ENCODE measurements at regions not wholly inside any gene's neighbourhood (a gene's known extent, or its start where the extent isn't known, plus 50 kb on each side); places are given as distances from the start of the nearest gene placed in this dataset.

DNA sequence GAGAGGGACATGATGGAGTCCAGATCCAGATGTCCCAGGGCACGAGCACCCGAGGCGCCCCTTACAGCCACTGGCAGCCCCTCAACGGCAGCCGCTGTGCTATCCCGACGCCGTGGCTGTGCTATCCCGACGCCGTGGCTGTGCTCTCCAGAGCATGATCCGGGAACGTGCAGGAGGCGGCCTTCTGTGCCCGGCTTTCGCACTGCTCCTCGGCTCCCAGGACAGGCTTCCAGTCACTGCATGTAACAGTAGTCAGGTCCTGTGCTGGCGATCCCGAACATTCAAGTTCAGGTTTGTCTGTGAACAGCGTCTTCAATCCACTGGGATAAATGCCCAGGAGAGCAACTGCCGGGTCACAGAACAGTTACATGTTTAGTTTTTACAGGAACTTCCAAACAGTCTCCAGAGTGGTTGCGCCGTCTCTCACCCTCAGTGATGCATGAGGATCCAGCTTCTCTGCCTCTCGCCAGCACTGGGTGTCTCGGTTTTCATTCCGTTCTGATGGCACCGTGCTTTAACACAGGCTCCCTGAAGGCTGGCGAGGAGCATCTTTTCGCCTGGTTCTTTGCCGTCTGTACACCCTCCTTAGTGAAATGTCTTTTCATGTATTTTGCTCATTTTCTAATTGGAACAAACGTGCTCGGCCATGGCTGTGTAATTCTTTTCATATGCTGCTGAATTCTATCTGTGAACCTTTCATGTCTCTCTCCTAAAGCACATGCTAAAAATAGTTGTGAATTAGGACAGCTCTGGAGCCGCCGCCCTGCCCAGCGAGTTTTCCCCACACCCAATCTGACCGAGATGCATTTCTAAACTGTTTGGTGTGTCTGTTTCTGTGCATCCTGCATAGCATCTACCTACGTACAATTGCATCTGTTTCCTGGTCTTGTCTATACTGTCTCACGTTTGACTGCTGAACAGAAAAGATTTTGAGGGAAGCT, 72.6 kb upstream of the METRNL start:
- Histone ChIP-seq H3K27me3 (ENCODE audit: control insufficient read depth in 2 of 2, insufficient read depth in 2 of 2, low read length in 2 of 2) (no peaks in the 10 kb centered on the region), H3K79me2 (ENCODE audit: control insufficient read depth, insufficient read depth, low read length) (no peaks in the 10 kb centered on the region), H3K4me2 (ENCODE audit: insufficient read depth, low read length) (no peak overlapping the region), H3K9me1 (replicated peaks; ENCODE audit: control insufficient read depth, extremely low read depth, insufficient read depth, low read length) (no peaks in the 10 kb centered on the region), H2AFZ (ENCODE audit: low read depth, low read length) (no peak overlapping the region), H3K9me3 (replicated peaks; ENCODE audit: control insufficient read depth, insufficient read depth, low read length) (no peaks in the 10 kb centered on the region), H3K9ac (replicated peaks; ENCODE audit: extremely low read depth, insufficient read depth, low read length) (no peak overlapping the region), H3K4me1 (ENCODE audit: control insufficient read depth, extremely low read depth, insufficient read depth, low read length) (no peaks in the 10 kb centered on the region), H4K20me1 (replicated peaks; ENCODE audit: control insufficient read depth, extremely low read depth, insufficient read depth, low read length) (no peaks in the 10 kb centered on the region), H3K36me3 (ENCODE audit: control insufficient read depth in 2 of 2, extremely low read depth in 1 of 2, insufficient read depth in 2 of 2, low read length in 2 of 2) (no peaks in the 10 kb centered on the region), H3K4me3 (replicated peaks in 1 of 3; ENCODE audit: insufficient read depth in 1 of 3, low read depth in 1 of 3, low read length in 3 of 3) (no peak overlapping the region), H3K27ac (ENCODE audit: insufficient read depth, low read depth, low read length) (no peak overlapping the region)
- DNase-seq (ENCODE audit: low read depth, low spot score) (no peak), FAIRE-seq (no peak)
- no TSS peak for BruUV-seq (replicated peaks)
- CTCF ChIA-PET: no interaction called here
- dilution Hi-C loops (cut with MboI; ENCODE audit: extremely low pct_ligation_motif_present, low sequenced_read_pairs) (no loop called here), intact Hi-C loops (cut with micrococcal nuclease) (no loop called here)
- TF ChIP-seq POLR2A (IDR thresholded peaks at IDR 0.05; ENCODE audit: low read depth, low read length) (no peak), FOS (IDR thresholded peaks at IDR 0.05; ENCODE audit: borderline replicate concordance, insufficient read depth, low read length) (no peak)
- POLR2A ChIA-PET: no interaction called here

DNA sequence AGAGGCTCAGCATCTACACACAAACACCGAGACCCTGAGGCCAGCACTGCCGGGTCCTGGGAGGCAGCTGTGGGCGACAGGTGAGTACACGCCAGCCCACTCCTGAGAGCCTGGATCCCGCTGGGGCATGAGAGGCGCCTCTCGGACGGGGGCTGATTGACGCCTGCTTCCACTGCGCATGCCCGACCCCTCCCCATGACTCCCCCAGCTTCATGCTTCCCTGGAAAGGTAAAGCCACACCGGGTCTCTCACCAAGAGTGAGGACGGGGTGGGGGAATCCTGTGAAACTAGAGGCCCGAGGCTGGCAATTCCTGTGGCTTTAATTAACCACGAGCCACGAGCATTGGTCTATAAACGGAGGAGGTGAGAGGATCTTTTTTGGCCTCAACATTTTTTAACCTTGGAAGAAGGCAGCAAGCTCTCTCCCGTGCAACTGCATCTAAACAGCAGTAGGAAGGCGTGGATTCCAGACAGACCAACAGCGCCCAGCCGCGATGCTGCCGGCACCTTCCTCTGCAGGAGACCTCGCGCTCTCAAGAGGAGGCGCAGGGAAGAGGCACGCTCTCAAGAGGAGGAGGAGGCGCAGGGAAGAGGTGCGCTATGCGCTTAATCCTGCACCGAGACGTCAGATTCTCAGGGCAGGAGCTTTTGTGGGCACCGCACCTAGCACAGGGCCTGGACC, 71.8 kb upstream of the METRNL start:
- dilution Hi-C loops (cut with MboI; ENCODE audit: extremely low pct_ligation_motif_present, low sequenced_read_pairs): no loop called here
- FAIRE-seq (no peak), DNase-seq (ENCODE audit: low read depth, low spot score) (no peak)
- Histone ChIP-seq H3K4me3 (replicated peaks in 1 of 3; ENCODE audit: insufficient read depth in 1 of 3, low read depth in 1 of 3, low read length in 3 of 3) (no peak overlapping the region), H2AFZ (ENCODE audit: low read depth, low read length) (no peak overlapping the region), H3K4me2 (ENCODE audit: insufficient read depth, low read length) (no peak overlapping the region), H4K20me1 (replicated peaks; ENCODE audit: control insufficient read depth, extremely low read depth, insufficient read depth, low read length) (no peaks in the 10 kb centered on the region), H3K9me3 (replicated peaks; ENCODE audit: control insufficient read depth, insufficient read depth, low read length) (no peaks in the 10 kb centered on the region), H3K27ac (ENCODE audit: insufficient read depth, low read depth, low read length) (no peak overlapping the region), H3K4me1 (ENCODE audit: control insufficient read depth, extremely low read depth, insufficient read depth, low read length) (no peaks in the 10 kb centered on the region), H3K79me2 (ENCODE audit: control insufficient read depth, insufficient read depth, low read length) (no peaks in the 10 kb centered on the region), H3K36me3 (ENCODE audit: control insufficient read depth in 2 of 2, extremely low read depth in 1 of 2, insufficient read depth in 2 of 2, low read length in 2 of 2) (no peaks in the 10 kb centered on the region), H3K9me1 (replicated peaks; ENCODE audit: control insufficient read depth, extremely low read depth, insufficient read depth, low read length) (no peaks in the 10 kb centered on the region), H3K27me3 (ENCODE audit: control insufficient read depth in 2 of 2, insufficient read depth in 2 of 2, low read length in 2 of 2) (no peaks in the 10 kb centered on the region), H3K9ac (replicated peaks; ENCODE audit: extremely low read depth, insufficient read depth, low read length) (no peak overlapping the region)
- CTCF ChIA-PET: no interaction called here
- TF ChIP-seq, protein P1, sequence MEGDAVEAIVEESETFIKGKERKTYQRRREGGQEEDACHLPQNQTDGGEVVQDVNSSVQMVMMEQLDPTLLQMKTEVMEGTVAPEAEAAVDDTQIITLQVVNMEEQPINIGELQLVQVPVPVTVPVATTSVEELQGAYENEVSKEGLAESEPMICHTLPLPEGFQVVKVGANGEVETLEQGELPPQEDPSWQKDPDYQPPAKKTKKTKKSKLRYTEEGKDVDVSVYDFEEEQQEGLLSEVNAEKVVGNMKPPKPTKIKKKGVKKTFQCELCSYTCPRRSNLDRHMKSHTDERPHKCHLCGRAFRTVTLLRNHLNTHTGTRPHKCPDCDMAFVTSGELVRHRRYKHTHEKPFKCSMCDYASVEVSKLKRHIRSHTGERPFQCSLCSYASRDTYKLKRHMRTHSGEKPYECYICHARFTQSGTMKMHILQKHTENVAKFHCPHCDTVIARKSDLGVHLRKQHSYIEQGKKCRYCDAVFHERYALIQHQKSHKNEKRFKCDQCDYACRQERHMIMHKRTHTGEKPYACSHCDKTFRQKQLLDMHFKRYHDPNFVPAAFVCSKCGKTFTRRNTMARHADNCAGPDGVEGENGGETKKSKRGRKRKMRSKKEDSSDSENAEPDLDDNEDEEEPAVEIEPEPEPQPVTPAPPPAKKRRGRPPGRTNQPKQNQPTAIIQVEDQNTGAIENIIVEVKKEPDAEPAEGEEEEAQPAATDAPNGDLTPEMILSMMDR (IDR thresholded peaks at IDR 0.05; ENCODE audit: extremely low read depth in 1 of 2, insufficient read depth in 1 of 2, low read depth in 1 of 2, low read length in 2 of 2): no peak
- no peak for TF ChIP-seq GATA2 (IDR thresholded peaks at IDR 0.05; ENCODE audit: insufficient read depth, insufficient read length, low read depth, low read length)
- no peak for TF ChIP-seq FOS (IDR thresholded peaks at IDR 0.05; ENCODE audit: borderline replicate concordance, insufficient read depth, low read length)
- TF ChIP-seq POLR2AphosphoS5 (IDR thresholded peaks at IDR 0.05; ENCODE audit: insufficient read depth, low read depth, low read length): no peak
- TF ChIP-seq EZH2 (IDR thresholded peaks at IDR 0.05; ENCODE audit: borderline replicate concordance, low read depth, low read length, severe bottlenecking): no peak
- TF ChIP-seq POLR2A (IDR thresholded peaks at IDR 0.05; ENCODE audit: low read depth, low read length): no peak
- TF ChIP-seq MYC (IDR thresholded peaks at IDR 0.05; ENCODE audit: low read depth, low read length): no peak
- no peak for TF ChIP-seq JUN (IDR thresholded peaks at IDR 0.05; ENCODE audit: borderline replicate concordance, insufficient read depth, insufficient read length, low read depth)
- POLR2A ChIA-PET: no interaction called here
- BruUV-seq (replicated peaks): no TSS peak
- intact Hi-C loops (cut with micrococcal nuclease): no loop called here
